Dedifferentiated amniotic fluid mesenchymal stem cell (primary cell): ENCODE measurements at regions not wholly inside any gene's neighbourhood (a gene's known extent, or its start where the extent isn't known, plus 50 kb on each side); places are given as distances from the start of the nearest gene placed in this dataset.
A peak's percentile ranks its signal among the peaks of the same experiment; 100 is the strongest.

Experiments
- DNase-seq: peaks from one replicate; pipeline ENCODE4 v3.0.0-alpha.2; 2016; ENCODE audit errors: extremely low spot score

GRCh38 chr12:114903083-114903691 is 219.2 kb upstream of the TBX3 start:
- peak; percentile 73 for DNase-seq

GRCh38 chr12:114902665-114903064 is 218.7 kb upstream of the TBX3 start:
- DNase-seq, result no peak

- no peak for DNase-seq
Observed at GRCh38 chr12:114901316-114901715, 217.3 kb upstream of the TBX3 start.

- no peak for DNase-seq
Observed at GRCh38 chr12:114898159-114898558, 214.2 kb upstream of the TBX3 start.

- no peak for DNase-seq
Observed at GRCh38 chr12:114895827-114896226, 211.9 kb upstream of the TBX3 start.

- no peak for DNase-seq
Observed at GRCh38 chr12:114895081-114895480, 211.1 kb upstream of the TBX3 start.

GRCh38 chr12:114894076-114894475 is 210.1 kb upstream of the TBX3 start:
- no peak for DNase-seq

GRCh38 chr12:114888928-114889584 is 205.1 kb upstream of the TBX3 start:
- DNase-seq, result no peak

GRCh38 chr12:114888448-114888847 is 204.5 kb upstream of the TBX3 start:
- no peak for DNase-seq

- no peak for DNase-seq
Observed at GRCh38 chr12:114885501-114885900, 201.5 kb upstream of the TBX3 start.

- no peak for DNase-seq
Observed at GRCh38 chr12:114884575-114884974, 200.6 kb upstream of the TBX3 start.

GRCh38 chr12:114882083-114882482 is 198.1 kb upstream of the TBX3 start:
- DNase-seq, result no peak

- no peak for DNase-seq
Observed at GRCh38 chr12:114879354-114879753, 195.4 kb upstream of the TBX3 start.

GRCh38 chr12:114878781-114879180 is 194.8 kb upstream of the TBX3 start:
- DNase-seq, result no peak

- no peak for DNase-seq
Observed at GRCh38 chr12:114876968-114877680, 193.1 kb upstream of the TBX3 start.

GRCh38 chr12:114875313-114875712 is 191.3 kb upstream of the TBX3 start:
- no peak for DNase-seq

- DNase-seq, result no peak
Observed at GRCh38 chr12:114873656-114874055, 189.7 kb upstream of the TBX3 start.

- peak; percentile 63 for DNase-seq
Observed at GRCh38 chr12:114868995-114869834, 185.2 kb upstream of the TBX3 start.

GRCh38 chr12:114866331-114866730 is 182.4 kb upstream of the TBX3 start:
- DNase-seq, result no peak

- DNase-seq, result no peak
Observed at GRCh38 chr12:114864837-114865551, 181.0 kb upstream of the TBX3 start.

GRCh38 chr12:114863911-114864310 is 179.9 kb upstream of the TBX3 start:
- DNase-seq, result no peak

- DNase-seq, result no peak
Observed at GRCh38 chr12:114860969-114861368, 177.0 kb upstream of the TBX3 start.
